Gastrocnemius medialis (tissue), 4 donors: ENCODE measurements at regions not wholly inside any gene's neighbourhood (a gene's known extent, or its start where the extent isn't known, plus 50 kb on each side); places are given as distances from the start of the nearest gene placed in this dataset.

ENCODE experiments used
- ATAC-seq, 2 donors: fragments of 150-250 bp; one replicate each; pipeline ENCODE4 v1.9.1; 2016
- DNase-seq, 2 donors: peaks; one replicate each; pipeline ENCODE4 v3.0.0-alpha.2; 2019
- H3K27ac ChIP-seq, 4 donors: fragments of 200-600 bp; sonication (generic); 1 replicate in 1 of 4; 2 replicates in 3 of 4; pipeline ENCODE4 v1.5.1; 2016 to 2018; ENCODE audit warnings: mild to moderate bottlenecking in 2 of 4, moderate library complexity in 1 of 4
- H3K27me3 ChIP-seq, 3 donors: fragments of 200-600 bp; sonication (generic) in 2 of 3; 1 replicate in 1 of 3; 2 replicates in 2 of 3; pipeline versions ENCODE4 v1.5.1 to v1.6.0; 2016 to 2019; ENCODE audit warnings: mild to moderate bottlenecking in 1 of 3, moderate library complexity in 1 of 3
- H3K36me3 ChIP-seq, 2 donors: fragments of 200-600 bp; sonication (generic) in 1 of 2; one replicate each; pipeline ENCODE4 v1.5.1; 2017 to 2018
- H3K4me1 ChIP-seq, 2 donors: fragments of 200-600 bp; sonication (generic) in 1 of 2; one replicate each; pipeline ENCODE4 v1.5.1; 2016 to 2017; ENCODE audit warnings: mild to moderate bottlenecking in 2 of 2
- H3K4me3 ChIP-seq, 4 donors: fragments of 200-600 bp; sonication (generic) in 3 of 4; 1 replicate in 1 of 4; 2 replicates in 3 of 4; pipeline ENCODE4 v1.5.1; 2016 to 2019; ENCODE audit warnings: mild to moderate bottlenecking in 2 of 4
- H3K9me3 ChIP-seq, 3 donors: fragments of 200-600 bp; sonication (generic) in 2 of 3; 1 replicate in 1 of 3; 2 replicates in 2 of 3; pipeline ENCODE4 v1.5.1; 2016 to 2019
- POLR2A ChIP-seq, 2 donors: fragments of 450-650 bp; IDR thresholded peaks; one replicate each; pipeline ENCODE4 v1.6.1; 2017; ENCODE audit warnings: antibody characterized with exemption in 2 of 2, mild to moderate bottlenecking in 2 of 2, moderate library complexity in 2 of 2
- in situ Hi-C, 4 donors: fragments of 200-750 bp; cut with MboI; loops; one replicate each; pipeline versions ENCODE4 v1.15.0 to v1.8.0; 2017; ENCODE audit warnings: low sequenced_read_pairs in 4 of 4
- intact Hi-C: fragments of 100-400 bp; cut with DNase I; formaldehyde crosslinking; loops from one replicate; pipeline ENCODE4 v1.15.1; 2023; ENCODE audit warnings: low total_unique reads
- TF ChIP-seq, protein P1 (sequence below), 5 experiments: fragments of 450-650 bp in 3 of 5; fragments of 200-600 bp in 2 of 5; sonication (generic) in 2 of 5; IDR thresholded peaks in 4 of 5; conservative IDR thresholded peaks in 1 of 5; 1 replicate in 4 of 5; 2 replicates in 1 of 5; pipeline ENCODE4 v1.5.1; 2016 to 2019; ENCODE audit warnings: antibody characterized with exemption in 5 of 5, mild to moderate bottlenecking in 3 of 5, moderate library complexity in 3 of 5

DNA sequence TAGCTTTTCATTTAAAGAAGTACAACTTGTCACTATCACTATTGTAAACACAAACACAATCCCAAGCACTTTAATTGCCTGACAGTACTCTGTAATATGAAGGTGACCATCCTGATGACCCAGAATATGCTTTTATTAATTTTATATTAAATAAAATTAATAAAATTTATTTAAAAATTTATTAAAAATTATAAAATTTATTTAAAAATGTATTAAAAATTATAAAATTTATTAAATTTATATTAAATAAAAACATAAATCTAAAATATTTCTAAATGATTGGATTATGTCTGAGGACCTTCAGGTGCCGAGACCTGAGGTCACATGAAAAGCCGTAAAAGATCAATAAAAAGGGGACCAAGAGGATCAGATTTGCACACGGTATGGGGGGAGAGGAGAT, 229.8 kb upstream of the KIRREL3 start:
- no peaks in the 10 kb centered on the region for H3K4me1 ChIP-seq
- no peaks in the 10 kb centered on the region for H3K36me3 ChIP-seq

DNA sequence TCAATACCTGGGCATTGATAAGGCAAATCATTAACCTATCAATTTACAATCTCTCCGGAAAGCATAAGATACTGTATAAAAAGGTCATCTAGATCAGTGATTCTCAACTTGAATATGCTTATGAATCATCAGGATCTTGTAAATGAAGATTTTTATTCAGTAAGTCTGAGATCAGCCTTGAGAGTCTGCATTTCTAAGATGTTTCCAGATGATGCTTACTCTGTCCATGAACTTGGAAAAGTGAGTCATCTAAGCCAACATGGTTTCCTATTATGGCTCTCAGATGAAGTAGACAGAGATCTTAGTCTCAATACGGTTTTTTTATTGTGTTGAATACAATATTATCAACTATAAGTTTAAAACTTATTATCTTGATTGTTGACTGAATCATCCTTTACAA, 226.4 kb upstream of the KIRREL3 start:
- intact Hi-C loops (no loop called here), in situ Hi-C loops (no loop called here)
- H3K4me1 ChIP-seq = no peaks in the 10 kb centered on the region
- no peaks in the 10 kb centered on the region for H3K36me3 ChIP-seq
- H3K27ac ChIP-seq = no peak overlapping the region
- TF ChIP-seq POLR2A (IDR thresholded peaks at IDR 0.05) = no peak
- TF ChIP-seq, protein P1, sequence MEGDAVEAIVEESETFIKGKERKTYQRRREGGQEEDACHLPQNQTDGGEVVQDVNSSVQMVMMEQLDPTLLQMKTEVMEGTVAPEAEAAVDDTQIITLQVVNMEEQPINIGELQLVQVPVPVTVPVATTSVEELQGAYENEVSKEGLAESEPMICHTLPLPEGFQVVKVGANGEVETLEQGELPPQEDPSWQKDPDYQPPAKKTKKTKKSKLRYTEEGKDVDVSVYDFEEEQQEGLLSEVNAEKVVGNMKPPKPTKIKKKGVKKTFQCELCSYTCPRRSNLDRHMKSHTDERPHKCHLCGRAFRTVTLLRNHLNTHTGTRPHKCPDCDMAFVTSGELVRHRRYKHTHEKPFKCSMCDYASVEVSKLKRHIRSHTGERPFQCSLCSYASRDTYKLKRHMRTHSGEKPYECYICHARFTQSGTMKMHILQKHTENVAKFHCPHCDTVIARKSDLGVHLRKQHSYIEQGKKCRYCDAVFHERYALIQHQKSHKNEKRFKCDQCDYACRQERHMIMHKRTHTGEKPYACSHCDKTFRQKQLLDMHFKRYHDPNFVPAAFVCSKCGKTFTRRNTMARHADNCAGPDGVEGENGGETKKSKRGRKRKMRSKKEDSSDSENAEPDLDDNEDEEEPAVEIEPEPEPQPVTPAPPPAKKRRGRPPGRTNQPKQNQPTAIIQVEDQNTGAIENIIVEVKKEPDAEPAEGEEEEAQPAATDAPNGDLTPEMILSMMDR (IDR thresholded peaks at IDR 0.05 in 4 of 5, conservative IDR thresholded peaks at IDR 0.05 in 1 of 5) = no peak
- no peaks in the 10 kb centered on the region for H3K9me3 ChIP-seq
- ATAC-seq (no peak), DNase-seq (no peak)
- H3K27me3 ChIP-seq = no peaks in the 10 kb centered on the region
- H3K4me3 ChIP-seq = no peak overlapping the region

More for the DNA sequence above, 229.8 kb upstream of the KIRREL3 start:
- Histone ChIP-seq H3K27ac (no peak overlapping the region), H3K9me3 (no peaks in the 10 kb centered on the region), H3K4me3 (no peak overlapping the region), H3K27me3 (no peaks in the 10 kb centered on the region)
- ATAC-seq (no peak), DNase-seq (no peak)
- in situ Hi-C loops = no loop called here
- intact Hi-C loops = no loop called here
- TF ChIP-seq, protein P1 (IDR thresholded peaks at IDR 0.05 in 4 of 5, conservative IDR thresholded peaks at IDR 0.05 in 1 of 5) = no peak
- TF ChIP-seq POLR2A (IDR thresholded peaks at IDR 0.05) = no peak

DNA sequence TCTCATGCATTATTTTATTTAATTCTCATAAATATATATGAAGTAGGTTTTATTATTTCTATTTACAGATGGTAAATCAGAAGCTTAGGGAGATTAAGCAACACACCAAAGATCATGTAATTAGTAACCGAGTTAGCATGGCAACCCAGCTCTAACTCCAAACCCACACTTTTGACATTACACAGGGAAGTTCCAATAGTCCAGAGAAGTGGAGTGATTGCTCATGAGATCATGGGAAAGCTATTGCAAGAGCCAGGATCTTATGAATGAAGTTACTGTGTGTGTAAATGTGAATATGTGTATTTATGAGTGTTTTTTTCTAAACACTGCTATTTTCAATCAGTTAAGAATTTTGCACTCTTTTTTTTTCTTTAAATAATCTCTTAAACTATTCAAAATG, 225.8 kb upstream of the KIRREL3 start:
- no peaks in the 10 kb centered on the region for H3K4me1 ChIP-seq
- no peaks in the 10 kb centered on the region for H3K27me3 ChIP-seq
- DNase-seq (no peak), ATAC-seq (no peak)
- no peak overlapping the region for H3K4me3 ChIP-seq
- intact Hi-C loops = no loop called here
- no peak for TF ChIP-seq POLR2A (IDR thresholded peaks at IDR 0.05)
- in situ Hi-C loops = no loop called here
- H3K27ac ChIP-seq = no peak overlapping the region
- H3K36me3 ChIP-seq = no peaks in the 10 kb centered on the region
- no peaks in the 10 kb centered on the region for H3K9me3 ChIP-seq

DNA sequence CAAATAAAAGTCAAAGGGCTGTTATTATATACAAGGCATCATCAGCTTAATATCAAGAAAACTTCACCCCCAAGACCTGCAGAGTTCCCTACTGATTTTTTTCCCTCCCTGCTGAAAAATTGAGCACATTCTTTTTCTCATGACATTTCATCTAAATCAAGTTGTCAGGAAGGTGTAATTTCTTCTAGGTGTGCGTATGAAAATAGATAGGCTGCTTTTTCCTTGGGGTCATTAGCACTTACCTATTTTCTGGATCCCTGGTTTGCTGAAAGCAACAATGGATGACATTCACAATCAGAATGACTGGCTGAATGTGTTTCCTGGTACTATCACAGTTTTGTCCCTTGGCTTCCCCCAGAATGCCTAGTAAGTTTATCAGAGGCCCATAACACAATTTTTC, 225.0 kb upstream of the KIRREL3 start:
- ATAC-seq (no peak), DNase-seq (no peak)
- in situ Hi-C loops = no loop called here
- H3K9me3 ChIP-seq = no peaks in the 10 kb centered on the region
- TF ChIP-seq POLR2A (IDR thresholded peaks at IDR 0.05) = no peak
- TF ChIP-seq, protein P1 (IDR thresholded peaks at IDR 0.05 in 4 of 5, conservative IDR thresholded peaks at IDR 0.05 in 1 of 5) = no peak
- no peaks in the 10 kb centered on the region for H3K36me3 ChIP-seq
- no peak overlapping the region for H3K4me3 ChIP-seq
- H3K4me1 ChIP-seq = no peaks in the 10 kb centered on the region
- H3K27me3 ChIP-seq = no peaks in the 10 kb centered on the region
- H3K27ac ChIP-seq = no peak overlapping the region
- intact Hi-C loops = no loop called here

DNA sequence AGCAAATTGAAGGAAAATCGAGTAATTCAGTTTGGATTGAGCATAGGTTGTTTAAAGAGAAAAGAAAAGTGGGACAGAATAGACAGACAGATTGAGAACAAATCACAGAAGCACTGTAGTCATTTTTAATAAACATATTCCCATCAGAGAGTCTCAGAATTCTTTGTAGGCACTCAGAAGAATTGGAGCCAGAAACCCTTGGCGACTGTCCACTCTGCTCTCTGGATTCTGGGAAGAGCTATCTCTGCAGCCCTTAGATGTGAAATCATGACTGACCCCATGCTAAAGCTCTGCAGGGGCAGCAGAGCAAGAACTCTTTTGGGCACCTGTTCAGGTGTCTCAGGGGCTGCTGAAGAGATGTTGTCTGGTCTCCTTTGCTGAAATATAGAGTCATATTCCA, 223.7 kb upstream of the KIRREL3 start:
- intact Hi-C loops (no loop called here), in situ Hi-C loops (no loop called here)
- H3K27ac ChIP-seq = no peak overlapping the region
- no peaks in the 10 kb centered on the region for H3K27me3 ChIP-seq
- H3K4me1 ChIP-seq = no peaks in the 10 kb centered on the region
- H3K9me3 ChIP-seq = no peaks in the 10 kb centered on the region
- no peaks in the 10 kb centered on the region for H3K36me3 ChIP-seq
- no peak for TF ChIP-seq POLR2A (IDR thresholded peaks at IDR 0.05)
- TF ChIP-seq, protein P1 (IDR thresholded peaks at IDR 0.05 in 4 of 5, conservative IDR thresholded peaks at IDR 0.05 in 1 of 5) = no peak
- DNase-seq (no peak), ATAC-seq (no peak)
- no peak overlapping the region for H3K4me3 ChIP-seq
